AG04449 (cell line): ENCODE measurements at regions not wholly inside any gene's neighbourhood (a gene's known extent, or its start where the extent isn't known, plus 50 kb on each side); places are given as distances from the start of the nearest gene placed in this dataset.

Source experiments
- CTCF ChIA-PET: fragments of 350-600 bp; formaldehyde crosslinking; extraction: SDS; loops from one replicate; lab custom pipeline; 2021; ENCODE audit warnings: antibody characterized with exemption; lab: Yijun Ruan, JAX
- POLR2A ChIA-PET: fragments of 400-600, 350-600 bp; formaldehyde crosslinking; extraction: SDS; loops from one replicate; lab custom pipeline; 2020; ENCODE audit warnings: antibody characterized with exemption, inconsistent platforms; lab: Yijun Ruan, JAX
- DNase-seq: peaks from one replicate; pipeline ENCODE4 v3.0.0-alpha.2; 2010; ENCODE audit warnings: low read depth, low spot score
- H3K4me3 ChIP-seq: 2 replicates; pipeline ENCODE4 v1.5.1; 2011; ENCODE audit warnings: low read depth, mild to moderate bottlenecking, control low read depth, low read length
- CTCF ChIP-seq: IDR thresholded peaks from one replicate; pipeline ENCODE4 v1.5.1; 2011; ENCODE audit warnings: mild to moderate bottlenecking, moderate library complexity, low read length, control low read depth, inconsistent platforms; ENCODE audit not compliant: insufficient read depth; ENCODE audit errors: missing control alignments

GRCh38 chr11:19493446-19494213 lies 219.0 kb upstream of the NAV2 start:
- no peak for DNase-seq
- ChIA-PET CTCF (interaction anchor here (0.9 kb wide), 1 partner anchor 167 kb away, joined by 5 read pairs; no protein-coding TSS in a partner anchor), POLR2A (no interaction called here)
- TF ChIP-seq CTCF = no peak
- no peak overlapping the region for H3K4me3 ChIP-seq

DNA sequence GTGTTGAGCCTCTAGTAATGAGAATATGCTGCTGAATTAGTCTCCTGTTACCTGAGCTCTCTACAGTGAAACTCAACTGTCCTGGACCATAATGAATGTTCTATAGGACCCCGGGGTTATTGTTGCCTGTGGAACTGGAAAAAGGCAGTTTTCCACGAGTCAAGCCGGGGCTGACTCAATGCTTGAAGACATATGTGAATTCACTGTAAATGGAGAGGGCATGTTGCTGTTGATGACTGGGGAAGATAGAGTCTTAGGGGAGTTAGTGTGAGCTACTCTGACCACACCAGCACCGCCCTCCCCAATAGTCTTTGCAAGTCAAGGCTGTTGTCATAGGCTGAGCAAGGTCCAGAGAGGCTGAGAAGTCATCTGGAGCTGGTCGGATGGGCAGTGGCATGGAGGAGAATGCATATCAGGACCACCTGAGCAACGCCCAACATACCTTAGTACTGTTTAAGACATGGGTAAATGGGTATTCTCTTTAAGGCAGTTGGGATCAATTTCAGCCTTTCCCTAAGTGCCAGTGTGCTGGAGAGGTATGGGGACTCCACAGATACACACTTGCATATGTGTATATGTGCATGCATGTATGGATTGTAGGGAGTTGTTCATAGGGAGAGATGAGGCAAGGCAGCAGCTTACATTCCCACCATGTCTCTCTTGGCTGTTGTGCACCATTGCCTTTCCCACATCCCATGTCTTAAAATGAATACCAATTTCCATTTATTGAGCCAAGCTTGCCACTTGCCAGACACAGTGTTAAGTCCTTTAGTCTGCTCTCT lies 230.1 kb upstream of the NAV2 start:
- DNase-seq = no peak
- no peak for TF ChIP-seq CTCF
- ChIA-PET POLR2A (no interaction called here), CTCF (no interaction called here)
- H3K4me3 ChIP-seq = no peak overlapping the region

DNA sequence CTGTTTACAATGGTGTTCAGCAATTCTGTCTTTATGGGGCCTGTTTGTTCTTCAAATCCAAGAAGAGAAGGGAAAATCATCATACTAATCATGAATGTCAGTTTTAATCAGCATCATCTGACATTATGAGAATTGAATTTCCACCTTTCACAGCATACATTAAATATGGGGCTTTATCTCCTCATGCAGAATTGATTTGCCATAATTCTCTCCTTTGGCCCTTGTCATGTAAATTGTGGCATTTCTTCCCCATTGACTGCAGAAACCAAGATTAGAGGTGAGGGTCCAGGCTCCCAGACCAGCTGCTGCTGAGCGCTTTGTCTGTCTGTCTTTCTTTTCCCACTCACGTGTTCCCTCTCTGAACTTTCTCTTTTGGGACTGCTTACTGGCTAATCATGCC lies 232.1 kb upstream of the NAV2 start:
- DNase-seq = no peak
- H3K4me3 ChIP-seq = no peak overlapping the region
- ChIA-PET CTCF (no interaction called here), POLR2A (no interaction called here)
- TF ChIP-seq CTCF = no peak

DNA sequence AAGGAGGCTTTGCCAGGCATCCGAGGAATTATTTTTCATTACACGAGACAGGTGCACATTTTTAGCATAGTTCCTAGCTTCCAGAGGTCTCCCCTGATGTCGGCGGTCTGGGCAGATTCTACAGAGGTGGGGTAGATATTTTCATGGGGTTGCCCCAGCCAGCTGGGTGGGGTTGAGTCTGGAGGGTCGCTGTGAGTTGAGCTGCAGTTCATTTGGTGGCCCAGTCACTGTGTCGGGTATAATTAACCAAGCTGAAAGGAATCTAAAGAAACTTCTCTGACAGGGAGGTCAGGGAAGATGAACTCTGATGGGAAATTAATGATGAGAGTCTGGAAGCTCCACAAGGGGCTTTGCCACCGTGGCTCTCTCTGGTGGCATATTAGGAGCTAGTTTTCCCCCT lies 233.7 kb upstream of the NAV2 start:
- H3K4me3 ChIP-seq = no peak overlapping the region
- no peak for TF ChIP-seq CTCF
- ChIA-PET CTCF (no interaction called here), POLR2A (no interaction called here)
- no peak for DNase-seq

DNA sequence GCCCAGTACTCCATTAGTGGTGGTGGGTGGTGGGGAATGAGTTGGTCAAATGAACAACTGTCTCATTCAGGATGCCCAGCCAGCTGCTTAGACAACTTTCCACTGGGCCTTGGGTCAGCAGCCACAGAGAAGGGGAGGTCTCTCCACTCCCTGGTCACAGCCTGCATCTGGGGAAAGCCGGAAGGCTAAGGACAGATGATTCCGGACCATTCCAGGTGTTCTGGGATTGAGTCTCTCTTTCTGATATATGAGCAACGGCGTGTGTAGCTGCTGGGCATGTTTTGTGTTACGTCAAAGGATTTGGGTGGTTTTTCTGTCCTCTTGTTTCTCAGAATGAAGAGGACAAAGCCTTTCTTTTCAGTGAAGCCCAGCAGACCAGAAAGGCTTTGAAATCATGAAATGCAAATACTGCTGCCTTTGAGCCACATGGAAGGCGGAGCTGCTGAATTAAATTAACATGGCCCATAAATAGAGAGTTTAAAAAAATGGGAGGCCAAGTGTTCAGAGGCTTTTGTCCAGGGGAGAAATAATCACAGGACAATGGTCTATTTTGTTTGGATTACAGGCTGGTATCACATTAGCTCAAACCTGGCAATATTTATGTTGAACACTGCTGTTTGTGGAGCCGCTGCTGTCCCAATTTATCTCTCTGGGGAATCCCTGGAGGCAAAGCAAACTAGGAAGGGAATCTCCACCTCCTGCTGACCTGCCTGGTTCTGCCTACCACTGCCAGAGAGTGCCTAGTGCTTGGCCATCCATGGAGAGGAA lies 234.4 kb upstream of the E2F8 start:
- no peak for TF ChIP-seq CTCF
- DNase-seq = no peak
- ChIA-PET POLR2A (no interaction called here), CTCF (no interaction called here)
- no peak overlapping the region for H3K4me3 ChIP-seq

- DNase-seq = no peak
- CTCF ChIA-PET = no interaction called here
- no peak overlapping the region for H3K4me3 ChIP-seq
- POLR2A ChIA-PET = no interaction called here
- no peak for TF ChIP-seq CTCF
These were observed 233.5 kb upstream of the E2F8 start for GRCh38 chr11:19474211-19474610.
